ENCODE measurements at regions not wholly inside any gene's neighbourhood (a gene's known extent, or its start where the extent isn't known, plus 50 kb on each side); places are given as distances from the start of the nearest gene placed in this dataset.

DNA sequence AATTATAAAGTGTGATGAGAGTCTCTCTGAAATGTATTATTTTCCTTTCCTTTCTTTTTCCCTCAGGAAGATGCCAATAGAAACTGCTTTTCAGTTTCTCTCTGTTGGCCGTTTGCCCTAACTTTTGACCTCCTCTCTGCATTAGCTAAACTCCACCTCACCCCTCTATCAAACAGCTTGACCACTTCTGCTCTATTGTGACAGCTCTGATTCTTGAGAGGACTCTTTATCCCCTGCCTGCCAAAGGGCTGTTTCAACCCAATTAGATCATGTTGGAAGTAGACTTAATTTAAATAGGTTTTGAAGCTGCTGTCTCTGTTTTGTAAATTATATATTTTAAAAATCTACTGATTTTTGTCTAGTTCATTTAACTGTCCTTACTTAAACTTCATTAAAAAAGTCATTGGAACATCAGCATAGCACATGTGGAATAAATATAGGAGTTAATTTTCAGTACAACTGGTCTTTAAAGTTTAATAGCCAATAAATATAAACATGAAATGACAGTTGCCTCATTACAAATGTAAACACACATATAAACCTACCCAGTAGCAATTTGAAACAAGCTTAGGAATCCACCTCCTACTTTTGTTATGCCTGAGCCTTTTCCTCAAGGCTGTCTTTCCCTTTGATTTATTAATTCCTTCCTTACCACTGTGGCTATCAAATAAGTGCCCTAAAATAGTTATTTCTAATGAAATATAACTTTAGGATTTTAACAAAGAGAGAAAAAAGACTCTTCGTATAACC, 152.0 kb downstream of the CHRM3 start:
- DNase-seq (ENCODE audit: low read depth) = no peak

DNA sequence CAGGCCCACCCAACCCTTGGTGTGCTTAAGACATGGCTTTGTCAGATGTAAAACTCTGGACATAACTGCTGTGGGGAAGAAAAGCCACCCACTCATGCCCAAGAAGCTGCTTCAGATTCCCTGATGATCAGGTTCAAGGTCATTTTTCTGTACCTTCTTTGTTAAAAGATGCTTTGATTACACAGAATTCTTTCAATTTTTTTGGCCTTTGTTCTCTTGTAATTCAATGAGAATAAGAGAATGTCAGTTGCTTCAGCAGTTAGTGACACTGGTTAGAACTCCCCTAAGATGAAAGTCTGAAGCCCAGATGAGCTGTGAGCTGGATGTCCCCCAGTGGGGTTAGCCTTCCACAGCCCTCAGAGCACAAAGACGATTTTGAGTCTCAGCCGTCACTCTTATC, 152.7 kb downstream of the CHRM3 start:
- no peak for DNase-seq (ENCODE audit: low read depth)

- no peak for DNase-seq (ENCODE audit: low read depth)
Measured at GRCh38 chr1:239539812-239540211, 153.4 kb downstream of the CHRM3 start.

- no peak for DNase-seq (ENCODE audit: low read depth)
Measured at GRCh38 chr1:239543873-239544272, 157.5 kb downstream of the CHRM3 start.

- no peak for DNase-seq (ENCODE audit: low read depth)
Measured at GRCh38 chr1:239545466-239545865, 159.1 kb downstream of the CHRM3 start.

DNA sequence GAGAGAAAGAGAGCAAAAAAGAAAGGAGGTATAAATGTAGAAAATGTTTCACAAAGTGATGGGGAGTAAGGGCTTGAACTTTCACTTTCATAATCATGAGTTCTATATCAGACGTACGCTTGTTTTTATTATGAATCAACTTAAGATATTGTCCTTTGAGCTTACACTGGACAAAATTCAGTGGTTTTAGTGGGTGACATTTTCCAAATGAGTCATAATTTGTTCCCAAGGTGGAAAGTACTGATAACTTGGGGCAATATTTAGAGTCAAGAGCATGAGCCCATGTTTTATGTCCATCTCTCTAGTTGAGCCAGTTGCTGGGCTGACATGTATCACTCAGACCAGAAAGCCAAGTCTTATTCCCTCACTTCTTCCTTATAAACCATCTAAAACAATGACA, 161.6 kb downstream of the CHRM3 start:
- no peak for DNase-seq (ENCODE audit: low read depth)

DNA sequence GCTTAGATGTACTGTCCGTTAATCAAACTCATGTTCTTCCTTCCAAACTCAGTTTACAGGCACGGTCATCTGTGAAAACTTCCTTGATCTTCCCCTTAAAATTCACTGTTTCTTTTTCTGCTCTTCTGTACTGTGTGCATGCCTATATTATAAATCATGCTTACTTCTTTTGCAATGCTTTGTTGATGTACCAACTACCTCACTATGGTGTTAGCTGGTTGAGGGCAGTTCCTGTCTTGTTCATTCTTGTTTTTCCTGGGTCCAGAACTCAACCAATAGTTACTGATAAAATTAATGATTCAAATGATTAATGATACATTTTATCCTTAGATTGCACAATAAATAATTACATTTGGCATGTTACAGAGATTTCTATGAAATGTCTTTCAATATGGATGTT, 163.8 kb downstream of the CHRM3 start:
- DNase-seq (ENCODE audit: low read depth) = no peak

DNA sequence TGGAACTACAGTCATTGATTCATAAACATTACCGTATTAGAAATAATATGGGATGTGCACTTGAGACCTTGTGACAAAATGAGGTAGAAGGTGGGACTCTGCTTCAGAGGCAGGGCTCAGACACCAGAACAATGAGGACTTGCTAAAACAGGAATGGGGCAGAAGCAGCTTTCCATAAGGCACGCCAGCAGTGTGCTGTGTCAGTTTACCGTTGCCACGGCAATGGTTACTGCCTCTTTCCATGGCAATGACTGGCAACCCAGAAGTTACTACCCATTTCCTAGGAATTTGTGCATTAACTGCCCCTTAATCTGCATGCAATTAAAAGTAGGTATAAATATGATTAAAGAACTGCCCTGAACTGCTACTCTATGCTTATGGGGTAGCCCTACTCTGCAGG, 169.0 kb downstream of the CHRM3 start:
- no peak for DNase-seq (ENCODE audit: low read depth)

DNA sequence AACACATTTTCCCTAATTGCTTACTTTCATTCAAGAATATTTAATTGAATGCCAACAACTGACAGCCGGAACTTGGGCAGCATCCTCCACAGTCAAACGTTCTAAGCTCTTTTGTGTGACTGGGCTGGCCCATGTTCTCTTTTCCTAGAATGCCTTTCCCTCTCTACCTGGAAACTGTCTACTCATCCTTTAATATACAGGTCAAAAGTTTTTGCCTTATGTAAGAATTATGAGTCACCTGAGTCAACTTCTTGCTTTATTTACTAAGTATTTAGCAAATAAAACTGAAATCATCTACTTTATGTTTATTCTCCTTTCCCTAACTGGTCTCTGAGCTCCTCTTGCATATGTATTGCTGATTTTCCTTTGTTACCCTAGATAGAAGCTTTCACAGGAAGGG, 172.2 kb downstream of the CHRM3 start:
- DNase-seq (ENCODE audit: low read depth) = no peak

DNA sequence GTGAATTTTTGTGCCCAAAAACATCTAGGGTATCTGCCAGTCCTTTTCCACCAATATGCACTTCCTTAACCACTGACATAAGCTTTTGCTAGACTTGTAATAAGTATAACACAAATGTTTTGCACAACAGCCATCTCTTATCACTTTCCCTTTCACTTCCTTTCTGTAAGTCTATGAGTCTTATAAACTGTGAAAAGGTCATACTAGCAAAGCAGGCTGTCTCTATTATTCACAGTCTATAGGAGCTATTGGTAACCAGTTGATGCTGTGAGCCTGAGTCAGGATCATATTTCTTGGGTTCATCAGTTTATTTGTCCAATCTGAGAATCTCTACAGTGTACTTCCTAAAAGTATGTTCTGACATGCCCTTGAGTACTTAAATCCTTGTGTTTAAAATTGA, 172.6 kb downstream of the CHRM3 start:
- DNase-seq (ENCODE audit: low read depth) = no peak

DNA sequence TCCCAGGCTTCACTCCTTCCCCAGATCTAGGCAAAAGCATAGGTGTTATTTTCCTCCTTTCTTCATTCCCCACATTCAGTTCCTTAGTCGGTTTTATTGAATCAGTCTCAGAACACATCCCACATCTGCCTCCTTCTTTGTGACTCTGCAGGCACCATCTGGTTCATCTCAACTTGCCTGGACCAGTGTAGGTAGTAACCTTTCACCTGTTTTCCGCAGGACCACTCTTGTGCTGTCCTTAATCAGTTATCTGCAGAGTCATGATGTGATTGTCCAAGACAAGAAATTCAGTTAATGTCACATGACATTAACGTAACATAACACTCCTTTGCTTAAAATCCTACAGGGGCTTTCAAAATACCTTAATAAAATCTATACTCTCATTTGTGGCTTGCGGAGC, 174.6 kb downstream of the CHRM3 start:
- no peak for DNase-seq (ENCODE audit: low read depth)

DNA sequence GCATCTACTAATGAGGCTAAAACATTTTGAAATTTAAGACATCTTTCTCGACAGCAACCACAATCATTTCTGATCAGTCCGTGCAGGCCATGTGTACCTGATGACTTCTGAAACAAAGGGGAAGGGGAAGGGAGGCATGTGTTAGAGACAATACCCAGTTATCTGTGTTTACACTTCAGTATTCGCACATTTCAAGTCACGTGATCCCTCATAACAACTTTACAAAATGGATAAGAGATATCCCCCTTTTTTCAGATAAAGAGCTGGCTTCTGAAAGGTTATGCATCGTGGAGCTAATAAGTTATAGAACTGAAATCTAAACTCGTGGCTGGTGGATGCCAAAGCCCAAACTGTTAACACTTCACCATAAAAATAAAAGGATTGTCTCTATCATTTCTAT, 175.7 kb downstream of the CHRM3 start:
- no peak for DNase-seq (ENCODE audit: low read depth)

- no peak for DNase-seq (ENCODE audit: low read depth)
Measured at GRCh38 chr1:239563681-239564080, 177.3 kb downstream of the CHRM3 start.

GRCh38 chr1:239566074-239566473, 179.7 kb downstream of the CHRM3 start:
- DNase-seq (ENCODE audit: low read depth) = no peak

GRCh38 chr1:239570878-239571277, 184.5 kb downstream of the CHRM3 start:
- DNase-seq (ENCODE audit: low read depth) = no peak

DNA sequence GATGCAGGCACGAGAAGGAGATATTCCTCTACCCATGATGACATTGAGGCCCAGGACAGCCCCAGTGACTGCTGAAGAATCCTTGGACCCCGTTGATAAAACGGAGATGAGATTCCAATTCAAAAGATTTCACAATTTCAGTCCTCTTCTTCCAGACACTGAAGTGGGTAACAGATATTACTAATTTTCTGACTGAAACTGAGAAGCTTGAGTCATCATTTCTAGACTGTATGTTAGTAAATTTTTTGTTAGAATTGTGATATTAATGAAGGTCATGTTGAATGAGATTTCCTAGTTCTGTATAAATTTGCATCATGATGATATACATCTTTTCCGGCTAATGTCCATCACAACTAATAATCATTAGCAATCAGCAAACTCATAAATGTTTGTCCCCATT, 185.8 kb downstream of the CHRM3 start:
- DNase-seq (ENCODE audit: low read depth) = no peak

GRCh38 chr1:239574112-239574511, 187.7 kb downstream of the CHRM3 start:
- no peak for DNase-seq (ENCODE audit: low read depth)

- no peak for DNase-seq (ENCODE audit: low read depth)
Measured at GRCh38 chr1:239575113-239575512, 188.7 kb downstream of the CHRM3 start.

DNA sequence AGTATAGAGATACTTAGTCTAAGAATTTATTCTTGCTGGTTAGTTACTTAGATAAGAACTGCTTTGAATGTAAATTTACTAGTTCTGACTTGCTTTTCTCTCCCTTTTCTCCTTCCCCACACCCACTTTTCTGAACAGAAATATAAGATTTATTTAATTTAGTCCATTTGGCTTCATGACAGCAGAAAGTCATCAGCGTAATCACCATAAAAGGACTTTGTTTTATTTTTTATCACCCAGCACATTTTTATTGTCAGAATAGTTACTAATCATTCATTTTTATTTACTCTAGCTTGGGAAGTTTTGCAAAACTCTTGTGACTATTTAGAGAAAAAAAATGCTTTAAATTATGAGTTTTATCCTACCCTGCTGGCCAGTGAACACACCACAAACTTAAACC, 197.2 kb downstream of the CHRM3 start:
- DNase-seq (ENCODE audit: low read depth) = no peak

GRCh38 chr1:239586128-239586527, 199.8 kb downstream of the CHRM3 start:
- no peak for DNase-seq (ENCODE audit: low read depth)

DNA sequence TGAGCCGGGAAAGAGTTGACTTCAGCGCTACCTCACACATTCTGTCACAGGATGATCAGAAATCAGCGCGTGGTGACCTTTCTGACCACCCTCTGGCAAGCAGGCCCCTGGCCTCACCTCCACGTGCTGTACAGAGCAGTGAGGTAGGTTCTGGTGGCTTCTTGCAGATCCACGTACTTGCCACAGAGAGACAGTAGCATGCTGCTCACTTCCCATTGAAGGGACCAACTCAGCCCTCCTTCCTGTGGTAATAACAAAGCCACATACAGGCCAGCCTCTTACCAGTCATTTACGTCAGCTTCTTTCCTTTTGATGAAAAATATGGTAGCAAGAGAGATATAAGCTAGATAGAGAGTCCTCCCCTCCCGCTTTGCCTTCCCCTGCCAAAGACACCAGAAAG, 200.7 kb downstream of the CHRM3 start:
- DNase-seq (ENCODE audit: low read depth) = no peak

DNA sequence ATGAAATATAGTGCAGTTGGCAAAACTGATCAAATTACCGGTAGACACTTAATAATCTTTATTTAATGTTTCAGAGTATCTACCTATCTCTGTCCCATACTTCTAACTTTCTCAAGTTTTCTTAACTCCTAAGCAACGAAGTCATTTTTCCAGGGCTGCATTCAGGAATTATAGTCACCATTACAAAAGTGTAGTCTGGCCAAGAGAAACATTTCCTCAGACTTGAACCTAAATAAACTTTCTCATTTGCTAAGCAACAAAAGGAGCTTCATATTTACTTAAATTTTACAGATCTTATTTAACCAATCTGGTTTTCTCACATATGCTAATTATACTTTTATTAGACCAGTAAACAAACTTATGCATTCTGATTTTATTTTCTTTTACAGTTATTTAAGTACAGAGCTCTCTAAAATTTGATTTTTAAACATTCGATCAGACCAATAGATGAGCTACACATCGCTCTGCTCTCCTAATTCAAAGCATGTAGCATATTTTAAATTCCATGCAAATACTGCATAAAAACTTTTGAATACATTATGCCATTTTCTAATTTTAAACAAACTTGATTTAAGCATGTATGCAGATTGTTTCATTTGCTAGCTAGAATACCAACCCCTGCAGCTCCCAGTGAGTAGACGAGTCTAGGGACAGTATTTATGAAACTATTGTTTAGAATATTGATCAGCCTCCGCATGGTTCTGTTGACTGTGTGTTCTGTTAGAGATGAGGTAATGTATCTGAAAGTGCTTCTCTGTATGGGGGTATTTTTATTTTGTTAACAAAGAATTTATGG, 201.4 kb downstream of the CHRM3 start:
- DNase-seq (ENCODE audit: low read depth) = no peak

- DNase-seq (ENCODE audit: low read depth) = no peak
Measured at GRCh38 chr1:239590556-239590955, 204.2 kb downstream of the CHRM3 start.

All from forelimb muscle (tissue), 1 donor.